ENCODE measurements at regions not wholly inside any gene's neighbourhood (a gene's known extent, or its start where the extent isn't known, plus 50 kb on each side); places are given as distances from the start of the nearest gene placed in this dataset.
A peak's percentile ranks its signal among the peaks of the same experiment; 100 is the strongest.

GRCh38 chr1:63041660-63042059 lies 257.7 kb downstream of the ATG4C start:
- H3K9me3 ChIP-seq = no peaks in the 10 kb centered on the region
- DNase-seq (no peak), ATAC-seq (no peak)
- no peaks in the 10 kb centered on the region for H3K36me3 ChIP-seq
- H3K4me3 ChIP-seq = no peak overlapping the region
- no peaks in the 10 kb centered on the region for H3K4me1 ChIP-seq
- TF ChIP-seq CTCF (IDR thresholded peaks at IDR 0.05) = no peak
- H3K27me3 ChIP-seq = no peaks in the 10 kb centered on the region
- no peak overlapping the region for H3K27ac ChIP-seq
- intact Hi-C loops (cut with DNase I) = no loop called here

- no peaks in the 10 kb centered on the region for H3K36me3 ChIP-seq
- TF ChIP-seq CTCF (IDR thresholded peaks at IDR 0.05) = no peak
- no peaks in the 10 kb centered on the region for H3K4me1 ChIP-seq
- DNase-seq = peak in 1 of 4 donors; percentile 17
- H3K4me3 ChIP-seq = no peak overlapping the region
- no peaks in the 10 kb centered on the region for H3K9me3 ChIP-seq
- ATAC-seq = no peak
- no peak overlapping the region for H3K27ac ChIP-seq
- intact Hi-C loops (cut with DNase I) = no loop called here
- H3K27me3 ChIP-seq = no peaks in the 10 kb centered on the region
Measured at GRCh38 chr1:63042278-63042677, 258.3 kb downstream of the ATG4C start.

- no peaks in the 10 kb centered on the region for H3K36me3 ChIP-seq
- TF ChIP-seq CTCF (IDR thresholded peaks at IDR 0.05) = no peak
- H3K27me3 ChIP-seq = no peaks in the 10 kb centered on the region
- ATAC-seq (no peak), DNase-seq (no peak)
- no peak overlapping the region for H3K27ac ChIP-seq
- H3K4me1 ChIP-seq = no peaks in the 10 kb centered on the region
- H3K9me3 ChIP-seq = no peaks in the 10 kb centered on the region
- intact Hi-C loops (cut with DNase I) = no loop called here
- no peak overlapping the region for H3K4me3 ChIP-seq
Measured at GRCh38 chr1:63046539-63046938, 262.6 kb downstream of the ATG4C start.

- DNase-seq (no peak), ATAC-seq (no peak)
- intact Hi-C loops (cut with DNase I) = no loop called here
- H3K36me3 ChIP-seq = no peaks in the 10 kb centered on the region
- TF ChIP-seq CTCF (IDR thresholded peaks at IDR 0.05) = no peak
- H3K4me1 ChIP-seq = no peaks in the 10 kb centered on the region
- H3K4me3 ChIP-seq = no peak overlapping the region
- H3K9me3 ChIP-seq = no peaks in the 10 kb centered on the region
- no peak overlapping the region for H3K27ac ChIP-seq
- no peaks in the 10 kb centered on the region for H3K27me3 ChIP-seq
Measured at GRCh38 chr1:63049135-63049534, 265.2 kb downstream of the ATG4C start.

- TF ChIP-seq CTCF (IDR thresholded peaks at IDR 0.05) = no peak
- H3K4me1 ChIP-seq = no peaks in the 10 kb centered on the region
- ATAC-seq = no peak
- H3K9me3 ChIP-seq = no peaks in the 10 kb centered on the region
- no peak overlapping the region for H3K4me3 ChIP-seq
- no peak for DNase-seq
- no peaks in the 10 kb centered on the region for H3K27me3 ChIP-seq
- no peaks in the 10 kb centered on the region for H3K36me3 ChIP-seq
- intact Hi-C loops (cut with DNase I) = no loop called here
- no peak overlapping the region for H3K27ac ChIP-seq
Measured at GRCh38 chr1:63051356-63051755, 267.4 kb downstream of the ATG4C start.

All from left lung (tissue), 4 donors.